ENCODE measurements at regions not wholly inside any gene's neighbourhood (a gene's known extent, or its start where the extent isn't known, plus 50 kb on each side); places are given as distances from the start of the nearest gene placed in this dataset.

- DNase-seq (ENCODE audit: low spot score in 2 of 2) (no peak), ATAC-seq (replicated peaks; ENCODE audit: extremely low read depth, poor library complexity, severe bottlenecking) (no peak)
- no peaks in the 10 kb centered on the region for H3K36me3 Mint-ChIP-seq (ENCODE audit: insufficient read depth)
- no peak overlapping the region for H3K27ac Mint-ChIP-seq (ENCODE audit: low read depth)
- H3K27me3 Mint-ChIP-seq = no peaks in the 10 kb centered on the region
- H3K4me1 Mint-ChIP-seq = no peaks in the 10 kb centered on the region
- no peak overlapping the region for H3K4me3 Mint-ChIP-seq
- no peaks in the 10 kb centered on the region for H3K9me3 Mint-ChIP-seq
Observed at GRCh38 chr3:110736332-110736731, 335.3 kb upstream of the NECTIN3 start.

GRCh38 chr3:110738531-110738930 is 333.1 kb upstream of the NECTIN3 start:
- DNase-seq (ENCODE audit: low spot score in 2 of 2) (no peak), ATAC-seq (replicated peaks; ENCODE audit: extremely low read depth, poor library complexity, severe bottlenecking) (no peak)
- Mint-ChIP-seq H3K9me3 (no peaks in the 10 kb centered on the region), H3K4me3 (no peak overlapping the region), H3K27ac (ENCODE audit: low read depth) (no peak overlapping the region), H3K27me3 (no peaks in the 10 kb centered on the region), H3K36me3 (ENCODE audit: insufficient read depth) (no peaks in the 10 kb centered on the region), H3K4me1 (no peaks in the 10 kb centered on the region)

- Mint-ChIP-seq H3K9me3 (no peaks in the 10 kb centered on the region), H3K27me3 (no peaks in the 10 kb centered on the region), H3K36me3 (ENCODE audit: insufficient read depth) (no peaks in the 10 kb centered on the region), H3K4me3 (no peak overlapping the region), H3K4me1 (no peaks in the 10 kb centered on the region), H3K27ac (ENCODE audit: low read depth) (no peak overlapping the region)
- ATAC-seq (replicated peaks; ENCODE audit: extremely low read depth, poor library complexity, severe bottlenecking) = no peak
- no peak for DNase-seq (ENCODE audit: low spot score in 2 of 2)
Observed at GRCh38 chr3:110741891-110742290, 329.7 kb upstream of the NECTIN3 start.

- Mint-ChIP-seq H3K4me1 (no peaks in the 10 kb centered on the region), H3K9me3 (no peaks in the 10 kb centered on the region), H3K27ac (ENCODE audit: low read depth) (no peak overlapping the region), H3K36me3 (ENCODE audit: insufficient read depth) (no peaks in the 10 kb centered on the region), H3K4me3 (no peak overlapping the region), H3K27me3 (no peaks in the 10 kb centered on the region)
- DNase-seq (ENCODE audit: low spot score in 2 of 2) (no peak), ATAC-seq (replicated peaks; ENCODE audit: extremely low read depth, poor library complexity, severe bottlenecking) (no peak)
Observed at GRCh38 chr3:110743202-110743601, 328.4 kb upstream of the NECTIN3 start.

- Mint-ChIP-seq H3K4me1 (no peaks in the 10 kb centered on the region), H3K27ac (ENCODE audit: low read depth) (no peak overlapping the region), H3K9me3 (no peaks in the 10 kb centered on the region), H3K27me3 (no peaks in the 10 kb centered on the region), H3K4me3 (no peak overlapping the region), H3K36me3 (ENCODE audit: insufficient read depth) (no peaks in the 10 kb centered on the region)
- no peak for DNase-seq (ENCODE audit: low spot score in 2 of 2)
- ATAC-seq (replicated peaks; ENCODE audit: extremely low read depth, poor library complexity, severe bottlenecking) = no peak
Observed at GRCh38 chr3:110743984-110744383, 327.6 kb upstream of the NECTIN3 start.

- H3K36me3 Mint-ChIP-seq (ENCODE audit: insufficient read depth) = no peaks in the 10 kb centered on the region
- no peaks in the 10 kb centered on the region for H3K9me3 Mint-ChIP-seq
- H3K27me3 Mint-ChIP-seq = no peaks in the 10 kb centered on the region
- ATAC-seq (replicated peaks; ENCODE audit: extremely low read depth, poor library complexity, severe bottlenecking) (no peak), DNase-seq (ENCODE audit: low spot score in 2 of 2) (no peak)
- no peak overlapping the region for H3K27ac Mint-ChIP-seq (ENCODE audit: low read depth)
- no peak overlapping the region for H3K4me3 Mint-ChIP-seq
- H3K4me1 Mint-ChIP-seq = no peaks in the 10 kb centered on the region
Observed at GRCh38 chr3:110744723-110745122, 326.9 kb upstream of the NECTIN3 start.

- ATAC-seq (replicated peaks; ENCODE audit: extremely low read depth, poor library complexity, severe bottlenecking) (no peak), DNase-seq (ENCODE audit: low spot score in 2 of 2) (no peak)
- no peaks in the 10 kb centered on the region for H3K9me3 Mint-ChIP-seq
- H3K27me3 Mint-ChIP-seq = peaks cover 3% of the 10 kb centered on the region
- no peak overlapping the region for H3K4me3 Mint-ChIP-seq
- H3K27ac Mint-ChIP-seq (ENCODE audit: low read depth) = no peak overlapping the region
- no peaks in the 10 kb centered on the region for H3K4me1 Mint-ChIP-seq
- no peaks in the 10 kb centered on the region for H3K36me3 Mint-ChIP-seq (ENCODE audit: insufficient read depth)
Observed at GRCh38 chr3:110749006-110749405, 322.6 kb upstream of the NECTIN3 start.

GRCh38 chr3:110750201-110750600 is 321.4 kb upstream of the NECTIN3 start:
- no peak overlapping the region for H3K27ac Mint-ChIP-seq (ENCODE audit: low read depth)
- H3K4me3 Mint-ChIP-seq = no peak overlapping the region
- no peak for DNase-seq (ENCODE audit: low spot score in 2 of 2)
- no peaks in the 10 kb centered on the region for H3K9me3 Mint-ChIP-seq
- ATAC-seq (replicated peaks; ENCODE audit: extremely low read depth, poor library complexity, severe bottlenecking) = no peak
- H3K4me1 Mint-ChIP-seq = no peaks in the 10 kb centered on the region
- H3K27me3 Mint-ChIP-seq = peaks cover 11% of the 10 kb centered on the region
- H3K36me3 Mint-ChIP-seq (ENCODE audit: insufficient read depth) = no peaks in the 10 kb centered on the region

- ATAC-seq (replicated peaks; ENCODE audit: extremely low read depth, poor library complexity, severe bottlenecking) = no peak
- no peak overlapping the region for H3K27ac Mint-ChIP-seq (ENCODE audit: low read depth)
- H3K4me1 Mint-ChIP-seq = no peaks in the 10 kb centered on the region
- H3K36me3 Mint-ChIP-seq (ENCODE audit: insufficient read depth) = no peaks in the 10 kb centered on the region
- no peak for DNase-seq (ENCODE audit: low spot score in 2 of 2)
- H3K9me3 Mint-ChIP-seq = no peaks in the 10 kb centered on the region
- H3K4me3 Mint-ChIP-seq = no peak overlapping the region
- peaks cover 11% of the 10 kb centered on the region for H3K27me3 Mint-ChIP-seq
Observed at GRCh38 chr3:110752307-110752706, 319.3 kb upstream of the NECTIN3 start.

- DNase-seq (ENCODE audit: low spot score in 2 of 2) = no peak
- Mint-ChIP-seq H3K9me3 (no peaks in the 10 kb centered on the region), H3K4me1 (no peaks in the 10 kb centered on the region), H3K27ac (ENCODE audit: low read depth) (no peak overlapping the region), H3K27me3 (peaks cover 11% of the 10 kb centered on the region), H3K4me3 (no peak overlapping the region), H3K36me3 (ENCODE audit: insufficient read depth) (no peaks in the 10 kb centered on the region)
- no peak for ATAC-seq (replicated peaks; ENCODE audit: extremely low read depth, poor library complexity, severe bottlenecking)
Observed at GRCh38 chr3:110753516-110753915, 318.1 kb upstream of the NECTIN3 start.

GRCh38 chr3:110754212-110754916 is 317.3 kb upstream of the NECTIN3 start:
- H3K4me3 Mint-ChIP-seq = no peak overlapping the region
- DNase-seq (ENCODE audit: low spot score in 2 of 2) (no peak), ATAC-seq (replicated peaks; ENCODE audit: extremely low read depth, poor library complexity, severe bottlenecking) (no peak)
- no peaks in the 10 kb centered on the region for H3K36me3 Mint-ChIP-seq (ENCODE audit: insufficient read depth)
- no peak overlapping the region for H3K27ac Mint-ChIP-seq (ENCODE audit: low read depth)
- H3K27me3 Mint-ChIP-seq = peaks cover 11% of the 10 kb centered on the region
- H3K9me3 Mint-ChIP-seq = no peaks in the 10 kb centered on the region
- no peaks in the 10 kb centered on the region for H3K4me1 Mint-ChIP-seq

- Mint-ChIP-seq H3K4me1 (no peaks in the 10 kb centered on the region), H3K27ac (ENCODE audit: low read depth) (no peak overlapping the region), H3K36me3 (ENCODE audit: insufficient read depth) (no peaks in the 10 kb centered on the region), H3K9me3 (no peaks in the 10 kb centered on the region), H3K4me3 (no peak overlapping the region), H3K27me3 (peaks cover 11% of the 10 kb centered on the region)
- ATAC-seq (replicated peaks; ENCODE audit: extremely low read depth, poor library complexity, severe bottlenecking) = no peak
- no peak for DNase-seq (ENCODE audit: low spot score in 2 of 2)
Observed at GRCh38 chr3:110755345-110755744, 316.3 kb upstream of the NECTIN3 start.

- peaks cover 11% of the 10 kb centered on the region for H3K27me3 Mint-ChIP-seq
- ATAC-seq (replicated peaks; ENCODE audit: extremely low read depth, poor library complexity, severe bottlenecking) (no peak), DNase-seq (ENCODE audit: low spot score in 2 of 2) (no peak)
- H3K36me3 Mint-ChIP-seq (ENCODE audit: insufficient read depth) = no peaks in the 10 kb centered on the region
- no peaks in the 10 kb centered on the region for H3K9me3 Mint-ChIP-seq
- no peak overlapping the region for H3K4me3 Mint-ChIP-seq
- H3K4me1 Mint-ChIP-seq = no peaks in the 10 kb centered on the region
- no peak overlapping the region for H3K27ac Mint-ChIP-seq (ENCODE audit: low read depth)
Observed at GRCh38 chr3:110756705-110757104, 314.9 kb upstream of the NECTIN3 start.

Data from central memory CD8-positive, alpha-beta T cell (primary cell).